Esophagus muscularis mucosa (tissue), 4 donors: ENCODE measurements at regions not wholly inside any gene's neighbourhood (a gene's known extent, or its start where the extent isn't known, plus 50 kb on each side); places are given as distances from the start of the nearest gene placed in this dataset.
"Not testable (repeated sequence)": the region's sequence is repeated elsewhere in the genome, so short reads cannot be mapped to it uniquely, and the experiment has no call there.

Source experiments
- DNase-seq: peaks from one replicate; pipeline ENCODE4 v3.0.0-alpha.2; 2017; ENCODE audit errors: extremely low spot score
- H3K27ac ChIP-seq, 4 donors: fragments of 200-600 bp; sonication (generic); replicated peaks in 1 of 4; 1 replicate in 3 of 4; 2 replicates in 1 of 4; pipeline ENCODE4 v1.5.1; 2016 to 2019; ENCODE audit warnings: mild to moderate bottlenecking in 1 of 4
- H3K27me3 ChIP-seq, 4 donors: fragments of 200-600 bp; sonication (generic); one replicate each; pipeline versions ENCODE4 v1.5.1 to v1.6.0; 2016 to 2019
- H3K36me3 ChIP-seq, 4 donors: fragments of 200-600 bp; sonication (generic); one replicate each; pipeline ENCODE4 v1.5.1; 2016 to 2019
- H3K4me1 ChIP-seq, 4 donors: fragments of 200-600 bp; sonication (generic); one replicate each; pipeline ENCODE4 v1.5.1; 2016 to 2019
- H3K4me3 ChIP-seq, 4 donors: fragments of 200-600 bp; sonication (generic); 1 replicate in 2 of 4; 2 replicates in 2 of 4; pipeline ENCODE4 v1.5.1; 2016 to 2019; ENCODE audit warnings: mild to moderate bottlenecking in 4 of 4, moderate library complexity in 1 of 4
- H3K9me3 ChIP-seq, 4 donors: fragments of 200-600 bp; sonication (generic); 1 replicate in 3 of 4; 2 replicates in 1 of 4; pipeline ENCODE4 v1.5.1; 2016 to 2019
- CTCF ChIP-seq, 3 experiments: fragments of 200-600 bp in 2 of 3; fragments of 450-650 bp in 1 of 3; sonication (generic) in 2 of 3; IDR thresholded peaks; one replicate each; pipeline ENCODE4 v1.5.1; 2017 to 2019; ENCODE audit warnings: antibody characterized with exemption in 3 of 3, mild to moderate bottlenecking in 2 of 3, moderate library complexity in 1 of 3
- EP300 ChIP-seq: sonication (generic); formaldehyde crosslinking; IDR thresholded peaks from one replicate; pipeline ENCODE4 v1.6.1; 2017; ENCODE audit warnings: antibody characterized with exemption
- POLR2A ChIP-seq: fragments of 450-650 bp; IDR thresholded peaks from one replicate; pipeline ENCODE4 v1.6.1; 2017; ENCODE audit warnings: antibody characterized with exemption, moderate library complexity, mild to moderate bottlenecking, low read depth
- POLR2AphosphoS5 ChIP-seq, 2 donors: sonication (generic); formaldehyde crosslinking; IDR thresholded peaks; one replicate each; pipeline ENCODE4 v1.6.1; 2017; ENCODE audit warnings: antibody characterized with exemption in 2 of 2
- WGBS: methylation state at CpG from one replicate; pipeline ENCODE4 v1.1.5; 2018; 5-methylcytosine and 5-hydroxymethylcytosine counted together
- intact Hi-C: fragments of 100-400 bp; cut with DNase I; formaldehyde crosslinking; loops from one replicate; pipeline ENCODE4 v1.15.1; 2023
- small RNA-seq, 3 donors: library from RNA; depleted of rRNA; stranded (forward); fragments of <200 nt; gene quantifications; one replicate each; pipeline ENCODE3, GENCODE V24; 2016

- Histone ChIP-seq H3K36me3 (no peaks in the 10 kb centered on the region), H3K27ac (no peak overlapping the region), H3K9me3 (peaks cover 0 to 7% (median 0%) of the 10 kb centered on the region in 4 donors), H3K4me1 (peaks cover 24 to 26% (median 25%) of the 10 kb centered on the region in 4 donors), H3K4me3 (no peak overlapping the region), H3K27me3 (peaks cover 0 to 35% (median 8%) of the 10 kb centered on the region in 4 donors)
- no peak for TF ChIP-seq POLR2A
- no peak for TF ChIP-seq EP300
- no peak for TF ChIP-seq POLR2AphosphoS5 (IDR thresholded peaks at IDR 0.05)
- no peak for TF ChIP-seq CTCF (IDR thresholded peaks at IDR 0.05)
- no peak for DNase-seq
- intact Hi-C loops, result no loop called here
Observed at GRCh38 chr12:62194616-62195015, 65.6 kb upstream of the USP15 start.

- TF ChIP-seq POLR2A (no peak), POLR2AphosphoS5 (IDR thresholded peaks at IDR 0.05) (no peak), CTCF (IDR thresholded peaks at IDR 0.05) (no peak), EP300 (no peak)
- H3K27ac ChIP-seq, result no peak overlapping the region
- H3K36me3 ChIP-seq, result no peaks in the 10 kb centered on the region
- H3K27me3 ChIP-seq, result peaks cover 0 to 22% (median 2%) of the 10 kb centered on the region in 4 donors
- H3K4me3 ChIP-seq, result no peak overlapping the region
- peaks cover 17 to 19% (median 18%) of the 10 kb centered on the region in 4 donors for H3K4me1 ChIP-seq
- intact Hi-C loops, result no loop called here
- H3K9me3 ChIP-seq, result peaks cover 0 to 21% (median 13%) of the 10 kb centered on the region in 4 donors
- DNase-seq, result no peak
Observed at GRCh38 chr12:62196146-62196545, 64.1 kb upstream of the USP15 start.

- 89% methylated on average over 3 of the region's 3 CpGs for WGBS
- H3K9me3 ChIP-seq, result peaks cover 0 to 36% (median 21%) of the 10 kb centered on the region in 4 donors
- H3K4me3 ChIP-seq, H3K27ac ChIP-seq, DNase-seq, H3K36me3 ChIP-seq, H3K4me1 ChIP-seq, H3K27me3 ChIP-seq, intact Hi-C loops: not testable (repeated sequence)
Observed at GRCh38 chr12:62202861-62203260, 57.3 kb upstream of the USP15 start.

GRCh38 chr12:62205346-62205745 lies 54.9 kb upstream of the USP15 start:
- Histone ChIP-seq H3K27ac (no peak overlapping the region), H3K36me3 (no peaks in the 10 kb centered on the region), H3K4me1 (peaks cover 0 to 2% (median 0%) of the 10 kb centered on the region in 4 donors), H3K9me3 (peaks cover 0 to 29% (median 14%) of the 10 kb centered on the region in 4 donors), H3K27me3 (no peaks in the 10 kb centered on the region), H3K4me3 (no peak overlapping the region)
- intact Hi-C loops, result no loop called here
- no peak for DNase-seq
- no CpG with 5 or more reads among the region's 1 CpG for WGBS
- TF ChIP-seq CTCF (IDR thresholded peaks at IDR 0.05), result no peak
- TF ChIP-seq POLR2AphosphoS5 (IDR thresholded peaks at IDR 0.05), result no peak
- no peak for TF ChIP-seq EP300
- TF ChIP-seq POLR2A, result no peak

- TF ChIP-seq EP300 (no peak), POLR2AphosphoS5 (IDR thresholded peaks at IDR 0.05) (no peak), CTCF (IDR thresholded peaks at IDR 0.05) (no peak), POLR2A (no peak)
- no peak overlapping the region for H3K4me3 ChIP-seq
- 65% methylated on average over 1 of the region's 1 CpG for WGBS
Observed at GRCh38 chr12:62207248-62207647, 53.0 kb upstream of the USP15 start.

More at GRCh38 chr12:62207248-62207647, 53.0 kb upstream of the USP15 start:
- no peak overlapping the region for H3K27ac ChIP-seq
- no peaks in the 10 kb centered on the region for H3K27me3 ChIP-seq
- H3K9me3 ChIP-seq, result peaks cover 0 to 17% (median 4%) of the 10 kb centered on the region in 4 donors
- peaks cover 0 to 4% (median 0%) of the 10 kb centered on the region in 4 donors for H3K4me1 ChIP-seq
- no peaks in the 10 kb centered on the region for H3K36me3 ChIP-seq
- intact Hi-C loops, result no loop called here
- no peak for DNase-seq

Small RNA genes in the stretch of these regions (small RNA-seq; reads per million reads assigned to genes)
- 0 reads per million in 3 donors for gene RF00019
- 0 reads per million in 3 donors for gene RF00413
